Umbilical cord (tissue), 1 donor: ENCODE measurements at regions not wholly inside any gene's neighbourhood (a gene's known extent, or its start where the extent isn't known, plus 50 kb on each side); places are given as distances from the start of the nearest gene placed in this dataset.
A peak's percentile ranks its signal among the peaks of the same experiment; 100 is the strongest.
"Not testable (repeated sequence)": the region's sequence is repeated elsewhere in the genome, so short reads cannot be mapped to it uniquely, and the experiment has no call there.

ENCODE experiments used
- DNase-seq: peaks from one replicate; pipeline ENCODE4 v3.0.0-alpha.2; 2015; ENCODE audit warnings: low spot score

DNA sequence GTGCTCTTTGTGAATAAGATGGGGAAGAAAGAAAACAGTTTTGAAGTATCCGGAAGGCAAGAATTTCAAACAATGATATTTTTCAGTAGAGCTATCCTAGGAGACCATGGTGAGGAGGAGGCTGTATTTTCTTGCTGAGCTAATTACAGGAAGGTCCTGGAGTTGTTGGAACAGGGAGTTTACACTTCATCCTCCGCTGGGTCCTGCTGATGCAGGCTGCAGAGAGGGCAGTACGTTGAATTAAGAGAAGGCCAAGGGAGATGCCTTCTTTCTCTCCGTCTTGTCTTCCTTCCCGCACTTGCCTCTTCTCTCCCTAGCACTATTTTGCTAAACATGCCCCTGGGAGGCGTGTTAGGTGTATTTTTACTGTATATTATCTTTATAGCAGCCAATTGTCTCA is 60.0 kb upstream of the EDAR start:
- no peak for DNase-seq

- DNase-seq, result peak; percentile 50
Measured at GRCh38 chr2:109048163-109048562, 59.1 kb upstream of the EDAR start.

- not testable (repeated sequence) for DNase-seq
Measured at GRCh38 chr2:109047569-109047968, 58.5 kb upstream of the EDAR start.

DNA sequence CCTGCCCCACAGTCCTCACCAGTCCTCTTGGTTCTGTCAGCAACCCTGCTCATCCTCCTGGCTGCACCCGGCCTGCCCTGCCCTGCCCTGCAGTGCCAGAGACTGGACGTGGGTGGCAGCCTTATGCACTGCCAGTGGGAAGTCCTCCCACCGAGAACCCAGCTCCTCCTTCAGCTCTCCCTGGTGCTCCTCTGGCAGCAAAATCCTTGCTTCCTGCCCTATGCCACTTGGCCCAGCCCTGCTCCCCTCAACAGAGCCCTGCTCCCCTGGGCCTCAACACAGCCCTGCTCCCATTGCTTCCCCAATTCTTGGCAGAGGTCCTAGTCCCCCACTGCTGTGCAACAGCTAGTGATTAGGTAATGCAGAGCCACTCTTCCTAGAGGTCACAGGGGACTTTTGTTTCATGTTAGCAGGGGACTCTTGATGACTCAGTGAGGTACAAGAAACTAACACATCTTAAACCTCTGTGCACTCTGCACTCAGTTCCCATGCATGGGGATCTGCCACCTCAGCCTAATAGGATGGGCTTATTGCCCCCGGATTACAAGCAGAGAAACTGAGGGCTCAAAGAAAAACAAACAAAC is 58.0 kb upstream of the EDAR start:
- DNase-seq, result no peak

DNA sequence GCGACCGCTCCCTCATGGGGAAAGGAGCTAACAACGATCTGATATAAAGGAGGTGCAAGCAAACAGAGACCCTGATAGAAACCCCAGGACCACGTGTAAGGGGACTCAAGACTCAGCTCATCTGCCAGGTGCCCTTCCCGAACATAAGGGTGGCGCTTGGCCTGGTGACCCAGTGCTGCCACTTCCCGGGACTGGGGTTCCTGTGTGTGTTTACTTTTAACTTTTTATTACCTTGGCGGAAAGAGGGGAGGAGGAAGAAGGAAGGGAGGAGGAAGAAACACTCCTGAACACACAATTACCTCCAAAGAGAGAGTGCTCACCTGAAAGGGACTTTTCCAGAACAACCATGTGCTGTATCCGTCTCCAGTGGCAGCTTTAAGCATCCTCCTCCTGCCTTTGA is 56.5 kb upstream of the EDAR start:
- DNase-seq, result no peak

- DNase-seq, result no peak
Measured at GRCh38 chr2:109038992-109039391, 50.0 kb upstream of the EDAR start.
